ENCODE measurements at regions not wholly inside any gene's neighbourhood (a gene's known extent, or its start where the extent isn't known, plus 50 kb on each side); places are given as distances from the start of the nearest gene placed in this dataset.

DNA sequence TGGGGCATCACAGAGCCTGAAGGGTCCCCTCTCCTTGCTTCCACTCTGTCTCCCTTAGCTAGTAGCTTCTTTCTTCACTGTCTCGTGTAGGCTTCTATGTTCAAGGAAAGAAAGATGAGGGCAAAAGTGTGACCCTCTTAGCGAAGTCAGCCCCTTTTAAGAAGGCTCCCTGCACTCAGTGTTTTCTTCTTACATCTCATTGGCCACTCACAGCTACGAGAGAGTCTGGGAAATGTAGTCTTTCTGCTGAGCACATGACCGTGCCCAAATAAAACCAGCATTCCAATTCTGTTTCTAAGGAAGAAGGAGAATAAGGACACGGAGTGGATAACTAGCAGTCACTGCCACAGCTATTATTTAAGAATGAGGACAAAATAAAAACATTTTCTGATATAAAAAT, 104.9 kb upstream of the TNR start:
- DNase-seq (ENCODE audit: low spot score) = no peak
- in situ Hi-C loops (cut with MboI; ENCODE audit: low sequenced_read_pairs, unreplicated experiment) = no loop called here
- no peak for TF ChIP-seq CTCF (IDR thresholded peaks at IDR 0.05; ENCODE audit: borderline replicate concordance, control extremely low read depth, extremely low read depth, insufficient read depth, missing control alignments)

DNA sequence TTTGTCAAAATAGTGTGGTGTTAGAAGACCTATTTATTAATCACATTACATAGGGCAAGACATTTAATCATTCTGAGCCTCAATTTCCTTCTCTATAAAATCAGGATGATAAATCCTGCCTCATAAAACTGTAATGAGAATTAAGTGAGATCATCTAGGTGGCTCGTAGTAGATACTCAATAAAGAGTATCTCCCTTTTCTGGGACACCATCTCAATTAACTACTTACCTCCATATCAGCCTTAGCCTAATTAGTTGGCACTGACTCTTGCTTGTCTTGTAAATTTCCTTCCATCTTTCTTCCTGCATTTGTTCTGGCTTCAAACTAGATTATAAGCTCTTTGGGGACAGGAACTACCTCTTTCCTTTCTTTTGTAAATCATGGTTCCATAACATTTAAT, 102.6 kb upstream of the TNR start:
- no peak for TF ChIP-seq CTCF (IDR thresholded peaks at IDR 0.05; ENCODE audit: borderline replicate concordance, control extremely low read depth, extremely low read depth, insufficient read depth, missing control alignments)
- in situ Hi-C loops (cut with MboI; ENCODE audit: low sequenced_read_pairs, unreplicated experiment) = no loop called here
- no peak for DNase-seq (ENCODE audit: low spot score)

- DNase-seq (ENCODE audit: low spot score) = no peak
- no peak for TF ChIP-seq CTCF (IDR thresholded peaks at IDR 0.05; ENCODE audit: borderline replicate concordance, control extremely low read depth, extremely low read depth, insufficient read depth, missing control alignments)
- in situ Hi-C loops (cut with MboI; ENCODE audit: low sequenced_read_pairs, unreplicated experiment) = no loop called here
Measured at GRCh38 chr1:175845338-175845737, 101.9 kb upstream of the TNR start.

DNA sequence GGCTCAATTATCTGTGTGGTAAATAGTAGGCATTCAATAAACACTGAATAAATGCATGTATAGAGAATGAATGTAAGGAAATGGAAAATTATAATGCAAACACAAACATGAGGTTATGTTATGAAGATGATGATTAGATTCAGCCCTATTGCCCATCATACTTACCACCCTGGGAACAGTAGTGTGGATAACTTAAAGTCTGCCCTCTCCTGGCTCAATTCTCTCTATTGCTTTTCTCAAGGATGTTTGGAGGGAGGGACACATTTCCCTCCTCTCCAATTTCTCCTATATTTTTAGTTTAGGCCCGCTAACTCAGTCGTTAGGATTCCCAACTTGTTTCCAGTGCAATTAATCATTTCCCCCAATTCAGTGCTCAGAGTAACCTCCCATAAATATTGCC, 101.5 kb upstream of the TNR start:
- no peak for TF ChIP-seq CTCF (IDR thresholded peaks at IDR 0.05; ENCODE audit: borderline replicate concordance, control extremely low read depth, extremely low read depth, insufficient read depth, missing control alignments)
- no peak for DNase-seq (ENCODE audit: low spot score)
- in situ Hi-C loops (cut with MboI; ENCODE audit: low sequenced_read_pairs, unreplicated experiment) = no loop called here

DNA sequence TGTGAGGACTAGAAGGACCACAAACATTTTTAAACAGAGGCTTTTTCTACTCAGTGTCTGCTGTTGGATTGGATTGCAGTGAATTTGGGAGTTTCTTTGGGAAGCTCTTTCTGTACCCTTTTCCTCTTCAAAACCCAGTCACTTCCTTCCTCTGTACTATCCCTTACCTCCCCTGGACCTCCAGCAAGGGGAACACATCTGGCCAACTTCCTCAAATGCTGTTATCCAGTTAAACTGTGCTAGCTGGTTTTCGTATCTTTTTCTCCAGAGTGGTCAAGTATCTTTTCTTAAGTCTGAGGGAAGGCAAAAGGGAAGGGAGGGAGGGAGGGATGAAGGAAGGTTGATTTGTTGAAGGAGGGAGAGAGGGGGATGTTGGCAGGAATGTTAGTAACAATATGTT, 99.2 kb upstream of the TNR start:
- in situ Hi-C loops (cut with MboI; ENCODE audit: low sequenced_read_pairs, unreplicated experiment) = no loop called here

GRCh38 chr1:175841738-175842187, 98.4 kb upstream of the TNR start:
- in situ Hi-C loops (cut with MboI; ENCODE audit: low sequenced_read_pairs, unreplicated experiment) = no loop called here
- no peak for DNase-seq (ENCODE audit: low spot score)
- TF ChIP-seq CTCF (IDR thresholded peaks at IDR 0.05; ENCODE audit: borderline replicate concordance, control extremely low read depth, extremely low read depth, insufficient read depth, missing control alignments) = no peak

More for the DNA sequence above, 99.2 kb upstream of the TNR start:
- no peak for TF ChIP-seq CTCF (IDR thresholded peaks at IDR 0.05; ENCODE audit: borderline replicate concordance, control extremely low read depth, extremely low read depth, insufficient read depth, missing control alignments)
- DNase-seq (ENCODE audit: low spot score) = no peak

DNA sequence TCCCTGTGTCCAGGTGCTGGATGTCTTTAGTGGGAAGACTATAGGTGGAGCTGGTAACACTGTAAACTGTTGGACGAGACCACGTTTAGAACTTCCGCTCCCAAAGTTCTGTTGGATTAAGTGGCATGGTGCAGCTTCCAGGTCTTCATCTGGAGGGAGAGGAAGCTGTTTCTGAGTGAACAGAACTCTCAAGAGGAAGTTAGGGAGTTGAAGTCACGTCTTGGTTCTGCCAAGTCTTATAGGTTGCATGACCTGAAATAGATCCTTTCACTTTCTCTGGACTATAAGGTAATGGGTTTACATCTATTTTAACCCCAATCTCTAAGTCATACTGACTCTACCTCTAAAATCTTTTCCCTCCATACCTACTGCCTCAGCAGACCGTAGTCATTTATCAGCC, 97.4 kb upstream of the TNR start:
- TF ChIP-seq CTCF (IDR thresholded peaks at IDR 0.05; ENCODE audit: borderline replicate concordance, control extremely low read depth, extremely low read depth, insufficient read depth, missing control alignments) = no peak
- in situ Hi-C loops (cut with MboI; ENCODE audit: low sequenced_read_pairs, unreplicated experiment) = no loop called here
- DNase-seq (ENCODE audit: low spot score) = no peak
